Esophagus squamous epithelium (tissue), 5 donors: ENCODE measurements at regions not wholly inside any gene's neighbourhood (a gene's known extent, or its start where the extent isn't known, plus 50 kb on each side); places are given as distances from the start of the nearest gene placed in this dataset.

Source experiments
- DNase-seq: peaks from one replicate; lab custom pipeline; 2025; lab: John Stamatoyannopoulos, UW
- H3K27ac ChIP-seq, 4 donors: fragments of 200-600 bp; sonication (generic); one replicate each; pipeline ENCODE4 v1.5.1; 2016 to 2019; ENCODE audit warnings: mild to moderate bottlenecking in 1 of 4
- H3K27me3 ChIP-seq, 4 donors: fragments of 200-600 bp; sonication (generic); 1 replicate in 3 of 4; 2 replicates in 1 of 4; pipeline versions ENCODE4 v1.5.1 to v1.6.0; 2017 to 2021; ENCODE audit warnings: antibody characterized with exemption in 1 of 4
- H3K36me3 ChIP-seq, 3 donors: fragments of 200-600 bp; sonication (generic); one replicate each; pipeline ENCODE4 v1.5.1; 2016 to 2019
- H3K4me1 ChIP-seq, 3 donors: fragments of 200-600 bp; sonication (generic); one replicate each; pipeline ENCODE4 v1.5.1; 2017 to 2019
- H3K4me3 ChIP-seq, 4 donors: fragments of 200-600 bp; sonication (generic); 1 replicate in 3 of 4; 2 replicates in 1 of 4; pipeline ENCODE4 v1.5.1; 2016 to 2019; ENCODE audit warnings: mild to moderate bottlenecking in 2 of 4, moderate library complexity in 1 of 4
- H3K9me3 ChIP-seq, 3 donors: fragments of 200-600 bp; sonication (generic); one replicate each; pipeline ENCODE4 v1.5.1; 2016 to 2019
- POLR2A ChIP-seq, 4 donors: fragments of 450-650 bp; IDR thresholded peaks; one replicate each; pipeline ENCODE4 v1.6.1; 2017; ENCODE audit warnings: antibody characterized with exemption in 4 of 4, mild to moderate bottlenecking in 4 of 4, moderate library complexity in 3 of 4
- WGBS, 2 donors: methylation state at CpG; one replicate each; pipeline ENCODE4 v1.1.5; 2018; 5-methylcytosine and 5-hydroxymethylcytosine counted together
- intact Hi-C: fragments of 100-400 bp; cut with DNase I; formaldehyde crosslinking; loops from one replicate; pipeline ENCODE4 v1.15.0; 2022
- TF ChIP-seq, protein P1 (sequence below), 6 experiments: fragments of 450-650 bp in 4 of 6; fragments of 200-600 bp in 2 of 6; sonication (generic) in 2 of 6; IDR thresholded peaks; one replicate each; pipeline ENCODE4 v1.5.1; 2016 to 2019; ENCODE audit warnings: antibody characterized with exemption in 6 of 6, mild to moderate bottlenecking in 4 of 6, moderate library complexity in 4 of 6
- donor health status: DM: yes; HTN: yes; CAD: no.

GRCh38 chr11:7167976-7168740 lies 79.4 kb downstream of the RBMXL2 start:
- Histone ChIP-seq H3K27me3 (no peaks in the 10 kb centered on the region), H3K4me1 (no peaks in the 10 kb centered on the region), H3K27ac (no peak overlapping the region), H3K36me3 (no peaks in the 10 kb centered on the region), H3K9me3 (no peaks in the 10 kb centered on the region), H3K4me3 (no peak overlapping the region)
- TF ChIP-seq, protein P1, sequence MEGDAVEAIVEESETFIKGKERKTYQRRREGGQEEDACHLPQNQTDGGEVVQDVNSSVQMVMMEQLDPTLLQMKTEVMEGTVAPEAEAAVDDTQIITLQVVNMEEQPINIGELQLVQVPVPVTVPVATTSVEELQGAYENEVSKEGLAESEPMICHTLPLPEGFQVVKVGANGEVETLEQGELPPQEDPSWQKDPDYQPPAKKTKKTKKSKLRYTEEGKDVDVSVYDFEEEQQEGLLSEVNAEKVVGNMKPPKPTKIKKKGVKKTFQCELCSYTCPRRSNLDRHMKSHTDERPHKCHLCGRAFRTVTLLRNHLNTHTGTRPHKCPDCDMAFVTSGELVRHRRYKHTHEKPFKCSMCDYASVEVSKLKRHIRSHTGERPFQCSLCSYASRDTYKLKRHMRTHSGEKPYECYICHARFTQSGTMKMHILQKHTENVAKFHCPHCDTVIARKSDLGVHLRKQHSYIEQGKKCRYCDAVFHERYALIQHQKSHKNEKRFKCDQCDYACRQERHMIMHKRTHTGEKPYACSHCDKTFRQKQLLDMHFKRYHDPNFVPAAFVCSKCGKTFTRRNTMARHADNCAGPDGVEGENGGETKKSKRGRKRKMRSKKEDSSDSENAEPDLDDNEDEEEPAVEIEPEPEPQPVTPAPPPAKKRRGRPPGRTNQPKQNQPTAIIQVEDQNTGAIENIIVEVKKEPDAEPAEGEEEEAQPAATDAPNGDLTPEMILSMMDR (IDR thresholded peaks at IDR 0.05) = no peak
- no peak for TF ChIP-seq POLR2A (IDR thresholded peaks at IDR 0.05)
- WGBS, 2 donors = 36 to 47% methylated on average over 2 of the region's 2 CpGs
- intact Hi-C loops = no loop called here
- DNase-seq = no peak

GRCh38 chr11:7168741-7168990 lies 79.9 kb downstream of the RBMXL2 start:
- DNase-seq = no peak
- no peaks in the 10 kb centered on the region for H3K36me3 ChIP-seq
- no peaks in the 10 kb centered on the region for H3K9me3 ChIP-seq
- H3K4me1 ChIP-seq = no peaks in the 10 kb centered on the region
- H3K4me3 ChIP-seq = no peak overlapping the region
- H3K27ac ChIP-seq = no peak overlapping the region
- no peaks in the 10 kb centered on the region for H3K27me3 ChIP-seq
- intact Hi-C loops = no loop called here
- TF ChIP-seq, protein P1 (IDR thresholded peaks at IDR 0.05) = no peak
- no peak for TF ChIP-seq POLR2A (IDR thresholded peaks at IDR 0.05)
- WGBS, 2 donors = 33 to 48% methylated on average over 1 of the region's 1 CpG

DNA sequence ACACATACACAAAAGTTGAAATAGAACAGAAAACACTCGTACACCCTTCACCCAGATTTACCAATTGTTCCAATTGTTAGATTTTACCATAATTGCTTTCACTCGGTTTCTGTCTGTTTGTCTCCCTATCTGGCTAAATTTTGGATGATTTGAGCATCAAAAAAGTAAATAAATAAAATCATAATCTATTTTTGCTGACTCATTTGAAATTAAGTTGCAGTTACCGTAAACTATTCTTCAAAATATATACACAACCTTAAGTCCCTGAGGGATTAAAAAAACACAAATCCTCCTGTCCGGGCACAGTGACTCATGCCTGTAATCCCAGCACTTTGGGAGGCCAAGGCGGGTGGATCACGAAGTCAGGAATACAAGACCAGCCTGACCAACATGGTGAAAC lies 81.3 kb upstream of the SYT9 start:
- H3K36me3 ChIP-seq = no peaks in the 10 kb centered on the region
- H3K27me3 ChIP-seq = no peaks in the 10 kb centered on the region
- intact Hi-C loops = no loop called here
- no peaks in the 10 kb centered on the region for H3K4me1 ChIP-seq
- TF ChIP-seq POLR2A (IDR thresholded peaks at IDR 0.05) = no peak
- TF ChIP-seq, protein P1 (IDR thresholded peaks at IDR 0.05) = no peak
- H3K9me3 ChIP-seq = no peaks in the 10 kb centered on the region
- DNase-seq = no peak
- no peak overlapping the region for H3K27ac ChIP-seq
- WGBS, 2 donors = 36 to 50% methylated on average over 6 of the region's 6 CpGs
- H3K4me3 ChIP-seq = no peak overlapping the region

DNA sequence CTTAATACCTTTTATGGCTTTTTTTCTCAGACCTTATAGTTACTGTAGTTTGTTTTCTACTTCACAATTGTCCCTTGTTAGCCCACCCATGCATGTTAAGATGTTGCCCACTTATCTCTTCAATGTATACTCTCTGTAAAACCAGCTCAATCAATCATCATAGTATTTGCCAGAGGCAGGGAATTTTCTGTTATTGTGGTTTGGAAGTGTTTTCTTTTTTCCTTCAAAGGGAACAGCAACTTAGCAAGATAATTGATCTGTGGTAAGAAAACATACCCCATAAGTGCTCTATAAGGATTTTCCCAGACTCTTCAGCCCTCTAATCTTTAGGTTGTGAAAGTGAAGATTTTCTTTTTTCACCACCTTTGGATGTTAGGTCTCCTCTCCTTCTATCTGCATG lies 76.7 kb upstream of the SYT9 start:
- Histone ChIP-seq H3K36me3 (no peaks in the 10 kb centered on the region), H3K27ac (no peak overlapping the region), H3K27me3 (no peaks in the 10 kb centered on the region), H3K4me3 (no peak overlapping the region), H3K9me3 (no peaks in the 10 kb centered on the region), H3K4me1 (no peaks in the 10 kb centered on the region)
- no peak for DNase-seq
- TF ChIP-seq POLR2A (IDR thresholded peaks at IDR 0.05) = no peak
- TF ChIP-seq, protein P1 (IDR thresholded peaks at IDR 0.05) = no peak
- intact Hi-C loops = no loop called here

- Histone ChIP-seq H3K9me3 (no peaks in the 10 kb centered on the region), H3K27me3 (no peaks in the 10 kb centered on the region), H3K36me3 (no peaks in the 10 kb centered on the region), H3K4me3 (no peak overlapping the region), H3K27ac (no peak overlapping the region), H3K4me1 (no peaks in the 10 kb centered on the region)
- 70 to 72% methylated on average over 2 of the region's 2 CpGs for WGBS, 2 donors
- intact Hi-C loops = no loop called here
- TF ChIP-seq, protein P1 (IDR thresholded peaks at IDR 0.05) = no peak
- TF ChIP-seq POLR2A (IDR thresholded peaks at IDR 0.05) = no peak
- DNase-seq = no peak
Measured at GRCh38 chr11:7186190-7186589, 65.5 kb upstream of the SYT9 start.
